Endothelial cell of umbilical vein (primary cell): ENCODE measurements at regions not wholly inside any gene's neighbourhood (a gene's known extent, or its start where the extent isn't known, plus 50 kb on each side); places are given as distances from the start of the nearest gene placed in this dataset.

Source experiments
- BruUV-seq: library from RNA; stranded (reverse); fragments of 400-500 nt; replicated peaks from 2 replicates; lab custom pipeline; 2021; lab: Mats Ljungman, UMichigan
- CTCF ChIA-PET: fragments of 300-600, 350-600 bp; sonication (Branson Sonifier 250); formaldehyde crosslinking; loops from one replicate; lab custom pipeline; 2021; ENCODE audit warnings: antibody characterized with exemption, inconsistent platforms; lab: Charles Lee
- POLR2A ChIA-PET: fragments of 300-600, 350-600 bp; sonication (Branson Sonifier 250); formaldehyde crosslinking; loops from one replicate; lab custom pipeline; 2021; ENCODE audit warnings: antibody characterized with exemption, inconsistent platforms; lab: Charles Lee
- DNase-seq: peaks from one replicate; pipeline ENCODE4 v3.0.0-alpha.2; 2011; ENCODE audit warnings: low read depth, low spot score
- FAIRE-seq: peaks from 2 replicates; lab custom pipeline; 2011; peaks lifted over from hg19 to GRCh38; lab: Jason Lieb, UNC
- H2AFZ ChIP-seq: 2 replicates; pipeline ENCODE4 v1.6.0; 2012; ENCODE audit warnings: low read depth, low read length, control low read depth, inconsistent platforms
- H3K27ac ChIP-seq: 2 replicates; pipeline ENCODE4 v1.5.1; 2011; ENCODE audit warnings: low read depth, mild to moderate bottlenecking, control low read depth, low read length, moderate library complexity; ENCODE audit not compliant: insufficient read depth
- H3K27me3 ChIP-seq, 2 experiments: 2 replicates each; pipeline versions ENCODE4 v1.6.0 to v1.6.1; 2011; ENCODE audit warnings: low read length in 2 of 2, mixed read lengths in 1 of 2; ENCODE audit not compliant: control insufficient read depth in 2 of 2, insufficient read depth in 2 of 2
- H3K36me3 ChIP-seq, 2 experiments: 2 replicates in 1 of 2; 3 replicates in 1 of 2; pipeline ENCODE4 v1.5.1; 2011; ENCODE audit warnings: low read length in 2 of 2, mild to moderate bottlenecking in 1 of 2, moderate library complexity in 1 of 2; ENCODE audit not compliant: control insufficient read depth in 2 of 2, insufficient read depth in 2 of 2; ENCODE audit errors: extremely low read depth in 1 of 2
- H3K4me1 ChIP-seq: 3 replicates; pipeline ENCODE4 v1.5.1; 2011; ENCODE audit warnings: mild to moderate bottlenecking, low read length; ENCODE audit not compliant: control insufficient read depth, insufficient read depth; ENCODE audit errors: extremely low read depth
- H3K4me2 ChIP-seq: 2 replicates; pipeline ENCODE4 v1.6.1; 2011; ENCODE audit warnings: low read length, control low read depth, mixed read lengths; ENCODE audit not compliant: insufficient read depth
- H3K4me3 ChIP-seq, 3 experiments: fragments of 200-600 bp in 1 of 3; sonication (generic), shearing (Covaris generic) in 1 of 3; replicated peaks in 1 of 3; 2 replicates each; pipeline ENCODE4 v1.5.1; 2011 to 2016; ENCODE audit warnings: control low read depth in 3 of 3, low read length in 3 of 3, mild to moderate bottlenecking in 2 of 3, inconsistent platforms in 1 of 3, low read depth in 1 of 3, moderate library complexity in 1 of 3; ENCODE audit not compliant: insufficient read depth in 1 of 3
- H3K79me2 ChIP-seq: 2 replicates; pipeline ENCODE4 v1.6.0; 2012; ENCODE audit warnings: low read length, inconsistent platforms; ENCODE audit not compliant: control insufficient read depth, insufficient read depth
- H3K9ac ChIP-seq: replicated peaks from 2 replicates; pipeline ENCODE3; 2011; ENCODE audit warnings: low read length, control low read depth; ENCODE audit not compliant: insufficient read depth; ENCODE audit errors: extremely low read depth
- H3K9me1 ChIP-seq: replicated peaks from 3 replicates; pipeline ENCODE4 v1.6.0; 2011; ENCODE audit warnings: mild to moderate bottlenecking, low read length; ENCODE audit not compliant: control insufficient read depth, insufficient read depth; ENCODE audit errors: extremely low read depth
- H3K9me3 ChIP-seq: replicated peaks from 2 replicates; pipeline ENCODE4 v1.5.1; 2012; ENCODE audit warnings: low read length, inconsistent platforms; ENCODE audit not compliant: control insufficient read depth, insufficient read depth
- H4K20me1 ChIP-seq: replicated peaks from 2 replicates; pipeline ENCODE3; 2011; ENCODE audit warnings: mild to moderate bottlenecking, low read length; ENCODE audit not compliant: control insufficient read depth, insufficient read depth; ENCODE audit errors: extremely low read depth
- CTCF ChIP-seq, 2 donors: IDR thresholded peaks; 1 replicate in 1 of 2; 2 replicates in 1 of 2; pipeline ENCODE4 v1.5.1; 2011; ENCODE audit warnings: low read length in 2 of 2, mild to moderate bottlenecking in 2 of 2, moderate library complexity in 2 of 2, control low read depth in 1 of 2, inconsistent platforms in 1 of 2, low read depth in 1 of 2; ENCODE audit not compliant: insufficient read depth in 1 of 2; ENCODE audit errors: extremely low read depth in 1 of 2
- EZH2 ChIP-seq: IDR thresholded peaks from 2 replicates; pipeline ENCODE4 v1.6.1; 2012; ENCODE audit warnings: borderline replicate concordance, low read depth, mild to moderate bottlenecking, moderate library complexity, low read length, inconsistent platforms; ENCODE audit not compliant: severe bottlenecking
- FOS ChIP-seq: IDR thresholded peaks from 2 replicates; pipeline ENCODE4 v1.6.1; 2011; ENCODE audit warnings: mild to moderate bottlenecking, low read length, moderate library complexity, borderline replicate concordance; ENCODE audit not compliant: insufficient read depth
- GATA2 ChIP-seq: IDR thresholded peaks from 2 replicates; pipeline ENCODE4 v1.7.0; 2011; ENCODE audit warnings: low read depth, mild to moderate bottlenecking, moderate library complexity, mixed read lengths, low read length; ENCODE audit not compliant: insufficient read length, insufficient read depth
- JUN ChIP-seq: IDR thresholded peaks from 2 replicates; pipeline ENCODE4 v1.6.1; 2011; ENCODE audit warnings: borderline replicate concordance, low read depth; ENCODE audit not compliant: insufficient read length, insufficient read depth
- MAX ChIP-seq: IDR thresholded peaks from 2 replicates; pipeline ENCODE4 v1.6.1; 2011; ENCODE audit not compliant: insufficient read depth, insufficient read length
- MYC ChIP-seq: IDR thresholded peaks from one replicate; pipeline ENCODE4 v1.6.1; 2011; ENCODE audit warnings: mild to moderate bottlenecking, low read depth, low read length
- POLR2A ChIP-seq: IDR thresholded peaks from 2 replicates; pipeline ENCODE4 v1.6.1; 2012; ENCODE audit warnings: low read depth, mild to moderate bottlenecking, control low read depth, low read length
- POLR2AphosphoS5 ChIP-seq: IDR thresholded peaks from 2 replicates; pipeline ENCODE4 v1.6.1; 2012; ENCODE audit warnings: low read depth, mild to moderate bottlenecking, control low read depth, low read length, moderate library complexity; ENCODE audit not compliant: insufficient read depth
- dilution Hi-C: fragments of 300-500 bp; cut with MboI; formaldehyde crosslinking; loops from one replicate; pipeline ENCODE4 v1.15.0; 2019; ENCODE audit warnings: low sequenced_read_pairs; ENCODE audit not compliant: extremely low pct_ligation_motif_present
- intact Hi-C: fragments of 100-400 bp; cut with micrococcal nuclease; formaldehyde crosslinking; loops from one replicate; pipeline ENCODE4 v1.10.0; 2022

GRCh38 chr4:33395731-33396485, 2675.7 kb downstream of the PCDH7 start:
- Histone ChIP-seq H3K27me3 (no peaks in the 10 kb centered on the region), H3K36me3 (no peaks in the 10 kb centered on the region), H3K9ac (no peak overlapping the region), H3K9me3 (no peaks in the 10 kb centered on the region), H4K20me1 (no peaks in the 10 kb centered on the region), H3K4me3 (no peak overlapping the region), H3K4me2 (no peak overlapping the region), H3K79me2 (no peaks in the 10 kb centered on the region), H3K4me1 (no peaks in the 10 kb centered on the region), H2AFZ (no peak overlapping the region), H3K27ac (no peak overlapping the region), H3K9me1 (no peaks in the 10 kb centered on the region)
- BruUV-seq: no TSS peak
- TF ChIP-seq MYC (no peak), JUN (no peak), FOS (no peak), POLR2AphosphoS5 (no peak), CTCF (IDR thresholded peaks at IDR 0.05; ENCODE audit: extremely low read depth in 1 of 2, insufficient read depth in 1 of 2, low read depth in 1 of 2, low read length in 2 of 2) (no peak), MAX (no peak), EZH2 (no peak), POLR2A (no peak), GATA2 (no peak)
- POLR2A ChIA-PET: no interaction called here
- intact Hi-C loops (no loop called here), dilution Hi-C loops (no loop called here)
- no peak for FAIRE-seq
- CTCF ChIA-PET: no interaction called here
- DNase-seq: no peak
